HG02798 (cell line): ENCODE measurements at regions not wholly inside any gene's neighbourhood (a gene's known extent, or its start where the extent isn't known, plus 50 kb on each side); places are given as distances from the start of the nearest gene placed in this dataset.

Experiments
- ATAC-seq: cut with Tn5 transposase; IDR thresholded peaks from one replicate; pipeline ENCODE4 v1.9.1; 2021; ENCODE audit warnings: mild to moderate bottlenecking; ENCODE audit not compliant: unreplicated experiment, poor library complexity

DNA sequence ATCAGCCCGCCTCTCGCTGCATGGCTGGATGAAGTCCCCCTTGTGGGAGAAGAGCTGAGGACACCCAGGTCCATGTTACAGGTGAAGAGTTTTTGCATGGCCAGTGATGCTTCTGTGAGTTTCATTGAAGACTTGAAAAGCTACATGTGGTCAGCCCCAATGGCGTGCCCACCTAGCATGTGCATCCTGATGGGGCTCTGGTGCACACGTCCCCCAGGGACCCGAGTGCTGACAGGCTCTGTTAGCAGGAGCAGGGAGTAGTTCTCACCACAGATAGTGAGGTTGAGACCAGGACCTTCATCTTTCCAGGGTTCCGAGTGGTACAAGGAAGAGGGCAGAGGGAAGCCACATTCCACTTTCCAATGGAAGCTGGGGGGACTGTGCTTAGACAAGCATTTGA, 184.8 kb upstream of the C1orf174 start:
- ATAC-seq: no peak

GRCh38 chr1:4085546-4085945, 185.5 kb upstream of the C1orf174 start:
- no peak for ATAC-seq

DNA sequence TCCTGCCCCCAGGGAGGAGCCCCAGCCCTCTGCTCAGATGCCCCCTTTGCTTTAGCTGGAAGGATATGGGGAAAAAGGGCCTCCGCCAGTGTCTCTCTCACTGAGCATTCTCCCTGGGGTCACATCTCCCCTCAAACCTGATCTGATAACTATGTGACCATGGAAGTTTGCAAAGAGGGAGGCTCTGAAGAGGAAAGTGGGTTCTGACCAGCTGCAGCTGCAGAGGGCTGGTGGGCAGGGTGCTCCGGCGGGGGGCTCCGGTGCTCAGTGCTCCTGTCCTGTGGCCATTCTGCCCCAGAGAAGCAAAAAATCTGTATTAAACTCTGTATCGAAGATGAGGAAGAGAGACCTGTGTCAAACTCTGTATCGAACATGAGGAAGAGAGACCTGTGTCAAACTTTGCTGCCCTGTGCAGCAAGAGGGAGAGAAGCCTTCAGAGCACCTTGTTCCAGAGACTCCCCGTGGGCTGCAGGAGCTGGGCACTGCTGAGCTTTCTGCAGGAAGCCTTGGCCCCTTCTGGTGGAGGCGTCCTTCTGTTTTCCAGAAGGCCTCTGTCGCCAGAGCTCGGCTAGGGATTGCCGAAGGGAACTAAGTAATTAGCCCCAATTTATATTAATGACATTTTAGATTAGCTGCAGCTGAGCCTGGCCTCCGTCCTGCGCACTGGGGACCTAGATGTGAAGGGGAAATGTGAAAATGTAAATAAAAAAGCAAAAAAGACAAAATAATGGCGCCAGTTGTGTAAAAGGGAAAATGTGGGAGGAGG, 186.2 kb upstream of the C1orf174 start:
- no peak for ATAC-seq

GRCh38 chr1:4086921-4087320, 186.8 kb upstream of the C1orf174 start:
- ATAC-seq: no peak

- ATAC-seq: no peak
These were observed 187.7 kb upstream of the C1orf174 start for GRCh38 chr1:4087530-4088420.

GRCh38 chr1:4088676-4089075, 188.6 kb upstream of the C1orf174 start:
- no peak for ATAC-seq

GRCh38 chr1:4089421-4090175, 189.5 kb upstream of the C1orf174 start:
- no peak for ATAC-seq

DNA sequence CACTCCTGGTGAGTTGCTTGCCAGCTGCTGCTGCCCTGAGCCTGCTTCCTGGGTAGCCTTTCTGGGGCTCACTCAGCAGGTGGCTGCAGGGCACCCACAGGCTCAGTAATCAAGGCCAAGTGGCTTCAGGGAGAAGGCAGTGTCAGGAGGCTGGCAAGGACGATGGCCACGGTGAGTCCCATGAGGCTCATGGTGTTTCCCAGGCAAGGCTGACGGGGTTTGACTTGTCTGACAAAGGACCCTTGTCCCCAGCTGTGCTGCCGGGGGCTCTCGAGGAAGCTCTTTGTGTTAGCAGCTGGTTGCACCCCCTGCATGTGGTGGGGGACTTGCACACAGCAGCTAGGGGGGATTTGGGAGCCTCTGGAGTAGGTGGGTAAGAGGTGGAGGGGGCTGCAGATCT, 190.5 kb upstream of the C1orf174 start:
- ATAC-seq: no peak

DNA sequence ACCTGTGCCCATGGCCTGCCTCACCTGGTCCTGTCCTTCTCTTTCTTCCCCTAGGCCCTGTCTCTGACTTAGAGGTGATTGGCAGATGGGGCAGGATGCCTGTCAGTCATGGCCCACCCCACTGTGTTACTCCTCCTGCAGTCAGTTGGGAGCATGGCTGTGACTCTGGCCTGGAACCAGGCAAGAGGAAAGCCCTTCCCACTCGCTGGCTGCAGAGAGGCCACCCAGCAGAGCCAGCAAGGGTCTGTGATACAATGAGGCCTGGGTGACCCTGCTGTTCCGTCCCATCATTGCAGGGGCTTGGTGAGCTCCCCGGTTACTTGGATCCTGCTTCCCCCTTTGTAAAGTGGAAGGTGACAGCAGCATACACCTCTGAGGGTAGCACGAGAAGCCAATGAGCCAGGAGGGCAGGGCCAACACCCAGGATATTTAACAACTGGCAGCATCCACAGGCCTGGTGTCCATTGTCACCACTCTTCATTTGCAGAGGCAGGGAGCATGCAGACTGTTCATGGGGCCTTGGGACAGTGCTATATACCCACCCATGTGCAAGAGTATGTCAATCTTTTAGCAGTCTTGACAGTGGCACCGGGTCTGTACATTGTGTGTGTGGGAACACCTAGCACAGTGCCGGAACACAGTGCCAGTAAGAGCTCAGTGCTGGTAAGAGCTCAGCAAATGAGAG, 191.0 kb upstream of the C1orf174 start:
- no peak for ATAC-seq

GRCh38 chr1:4091996-4092395, 191.9 kb upstream of the C1orf174 start:
- no peak for ATAC-seq

GRCh38 chr1:4093856-4094565, 193.9 kb upstream of the C1orf174 start:
- ATAC-seq: no peak

DNA sequence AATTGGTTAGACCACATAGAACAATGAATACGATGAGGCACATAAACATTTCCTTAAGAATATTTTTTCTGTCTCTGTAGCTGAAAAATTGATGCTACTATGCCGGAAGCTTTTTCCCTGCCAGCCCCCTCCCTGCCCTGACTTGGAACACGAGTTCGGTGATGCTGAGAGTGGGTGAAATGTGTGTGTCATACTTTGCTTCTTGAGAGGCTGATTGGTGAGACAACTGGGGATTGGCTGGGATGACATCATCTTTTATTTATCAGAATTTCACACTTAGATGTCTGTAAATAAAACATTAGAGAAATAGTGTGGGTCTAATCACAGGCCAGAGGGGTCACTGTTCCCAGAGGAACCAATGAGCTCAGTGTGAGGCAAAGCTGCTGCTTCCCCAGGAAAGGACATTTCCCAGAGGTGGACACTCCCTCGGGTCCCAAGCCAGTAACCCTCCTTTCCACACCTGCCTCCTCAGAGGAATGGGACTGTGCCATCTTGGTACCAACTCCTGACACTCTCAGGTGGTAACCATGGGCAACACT, 195.4 kb upstream of the C1orf174 start:
- ATAC-seq: no peak

DNA sequence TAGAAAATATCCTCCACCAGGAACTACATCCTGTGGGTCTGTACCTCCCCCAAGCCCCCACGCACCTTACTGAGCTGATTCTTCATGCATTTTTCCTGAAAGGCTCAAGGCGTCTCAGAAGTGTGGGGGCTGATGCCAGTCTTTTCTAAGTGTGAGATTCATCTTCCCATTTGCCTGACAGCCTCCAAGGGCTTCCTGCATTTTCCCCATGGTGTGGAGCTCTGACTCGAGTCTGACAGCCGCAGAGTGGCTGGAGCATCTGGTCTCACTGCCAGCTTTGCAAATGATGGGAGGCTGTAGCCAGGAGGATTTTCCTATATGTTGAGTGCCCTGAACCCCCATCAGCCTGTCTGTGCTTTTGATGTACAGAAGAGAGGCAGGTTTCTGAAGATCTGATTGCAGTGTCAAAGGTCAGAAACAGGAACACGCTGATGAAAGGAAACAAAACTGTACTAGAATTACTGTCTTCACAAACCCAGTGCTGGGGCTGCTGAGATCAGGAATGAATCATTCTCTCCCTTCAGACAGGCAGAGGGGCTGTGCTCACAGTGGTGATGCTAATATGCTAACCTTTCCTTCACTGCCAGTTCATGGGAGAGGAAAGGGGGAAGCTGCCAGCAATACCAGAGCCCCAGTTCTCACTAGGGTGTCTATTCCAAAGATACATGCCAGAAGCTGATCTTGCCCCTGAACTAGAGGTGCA, 201.5 kb upstream of the C1orf174 start:
- no peak for ATAC-seq

DNA sequence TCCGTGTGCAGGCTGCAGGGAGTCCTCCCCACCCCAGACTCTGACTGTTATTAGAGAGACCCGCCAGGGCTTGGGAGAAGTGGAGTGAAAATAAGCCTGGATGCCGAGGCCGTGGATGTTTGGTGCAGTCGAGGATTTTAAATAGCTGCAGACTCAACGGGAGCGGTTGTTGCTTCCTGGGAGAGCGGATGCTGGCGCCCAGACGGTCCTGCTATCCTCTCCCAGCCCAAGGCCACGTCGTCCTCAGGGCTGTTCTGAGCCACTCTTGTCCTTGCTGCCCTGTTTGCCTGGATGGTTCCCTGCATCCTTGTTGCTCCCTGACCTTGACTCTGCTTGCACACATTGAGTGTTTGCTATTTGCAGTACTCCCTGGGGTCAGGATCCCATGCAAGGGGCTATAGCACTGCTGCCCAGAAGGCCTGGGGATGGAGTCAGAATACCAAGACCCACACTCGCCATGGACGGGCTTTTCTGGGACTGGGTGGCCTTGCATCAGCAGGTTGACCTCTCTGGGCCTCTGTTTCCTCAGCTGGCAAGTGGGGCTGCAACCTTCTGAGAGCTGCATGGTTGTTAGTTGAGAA, 205.3 kb upstream of the C1orf174 start:
- no peak for ATAC-seq

- no peak for ATAC-seq
These were observed 206.7 kb upstream of the C1orf174 start for GRCh38 chr1:4106731-4107130.

GRCh38 chr1:4107291-4107690, 207.2 kb upstream of the C1orf174 start:
- no peak for ATAC-seq

DNA sequence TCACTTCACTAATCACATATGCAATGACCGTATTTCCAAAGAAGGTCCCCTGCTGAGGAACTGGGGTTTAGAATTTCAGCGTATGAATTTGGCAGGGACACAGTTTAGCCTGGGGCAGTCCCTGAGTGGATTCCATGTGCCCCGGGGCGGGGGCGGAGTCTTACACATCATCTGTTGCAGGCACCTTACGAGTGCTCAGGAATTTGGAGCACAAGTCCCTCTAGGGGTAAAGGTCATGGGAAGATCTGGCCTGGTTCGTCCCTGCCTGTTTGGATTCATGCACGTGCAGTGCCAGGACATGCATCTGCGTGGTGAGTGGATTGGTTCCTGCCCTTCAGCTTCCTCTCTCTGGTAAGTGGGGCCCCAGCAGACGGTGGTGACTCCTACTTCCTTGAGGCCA, 208.3 kb upstream of the C1orf174 start:
- no peak for ATAC-seq
